C4-2B (cell line): ENCODE measurements at regions not wholly inside any gene's neighbourhood (a gene's known extent, or its start where the extent isn't known, plus 50 kb on each side); places are given as distances from the start of the nearest gene placed in this dataset.
A peak's percentile ranks its signal among the peaks of the same experiment; 100 is the strongest.

Experiments used
- ZFX ChIP-seq: fragments of 450-650 bp; IDR thresholded peaks from 2 replicates; pipeline ENCODE4 v1.6.1; 2017
- TF ChIP-seq, protein P1 (sequence below): fragments of 450-650 bp; conservative IDR thresholded peaks from 2 replicates; pipeline ENCODE4 v1.5.1; 2017; ENCODE audit warnings: mild to moderate bottlenecking

- TF ChIP-seq, protein P1, sequence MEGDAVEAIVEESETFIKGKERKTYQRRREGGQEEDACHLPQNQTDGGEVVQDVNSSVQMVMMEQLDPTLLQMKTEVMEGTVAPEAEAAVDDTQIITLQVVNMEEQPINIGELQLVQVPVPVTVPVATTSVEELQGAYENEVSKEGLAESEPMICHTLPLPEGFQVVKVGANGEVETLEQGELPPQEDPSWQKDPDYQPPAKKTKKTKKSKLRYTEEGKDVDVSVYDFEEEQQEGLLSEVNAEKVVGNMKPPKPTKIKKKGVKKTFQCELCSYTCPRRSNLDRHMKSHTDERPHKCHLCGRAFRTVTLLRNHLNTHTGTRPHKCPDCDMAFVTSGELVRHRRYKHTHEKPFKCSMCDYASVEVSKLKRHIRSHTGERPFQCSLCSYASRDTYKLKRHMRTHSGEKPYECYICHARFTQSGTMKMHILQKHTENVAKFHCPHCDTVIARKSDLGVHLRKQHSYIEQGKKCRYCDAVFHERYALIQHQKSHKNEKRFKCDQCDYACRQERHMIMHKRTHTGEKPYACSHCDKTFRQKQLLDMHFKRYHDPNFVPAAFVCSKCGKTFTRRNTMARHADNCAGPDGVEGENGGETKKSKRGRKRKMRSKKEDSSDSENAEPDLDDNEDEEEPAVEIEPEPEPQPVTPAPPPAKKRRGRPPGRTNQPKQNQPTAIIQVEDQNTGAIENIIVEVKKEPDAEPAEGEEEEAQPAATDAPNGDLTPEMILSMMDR = peak; percentile 77
- TF ChIP-seq ZFX = no peak
These were observed 70.2 kb upstream of the SH3BP4 start for GRCh38 chr2:234881413-234882241.
